Loucy (cell line): ENCODE measurements at regions not wholly inside any gene's neighbourhood (a gene's known extent, or its start where the extent isn't known, plus 50 kb on each side); places are given as distances from the start of the nearest gene placed in this dataset.
"Not testable (repeated sequence)": the region's sequence is repeated elsewhere in the genome, so short reads cannot be mapped to it uniquely, and the experiment has no call there.

Experiments
- EZH2phosphoT487 ChIP-seq: fragments of 200-600 bp; IDR thresholded peaks from 2 replicates; pipeline ENCODE4 v1.6.1; 2018; ENCODE audit warnings: antibody characterized with exemption, mild to moderate bottlenecking, moderate library complexity, borderline replicate concordance
- TF ChIP-seq, protein P1 (sequence below): fragments of 200-600 bp; sonication (generic); conservative IDR thresholded peaks from 2 replicates; pipeline ENCODE4 v1.5.1; 2014; ENCODE audit warnings: mild to moderate bottlenecking, antibody characterized with exemption, low read length

DNA sequence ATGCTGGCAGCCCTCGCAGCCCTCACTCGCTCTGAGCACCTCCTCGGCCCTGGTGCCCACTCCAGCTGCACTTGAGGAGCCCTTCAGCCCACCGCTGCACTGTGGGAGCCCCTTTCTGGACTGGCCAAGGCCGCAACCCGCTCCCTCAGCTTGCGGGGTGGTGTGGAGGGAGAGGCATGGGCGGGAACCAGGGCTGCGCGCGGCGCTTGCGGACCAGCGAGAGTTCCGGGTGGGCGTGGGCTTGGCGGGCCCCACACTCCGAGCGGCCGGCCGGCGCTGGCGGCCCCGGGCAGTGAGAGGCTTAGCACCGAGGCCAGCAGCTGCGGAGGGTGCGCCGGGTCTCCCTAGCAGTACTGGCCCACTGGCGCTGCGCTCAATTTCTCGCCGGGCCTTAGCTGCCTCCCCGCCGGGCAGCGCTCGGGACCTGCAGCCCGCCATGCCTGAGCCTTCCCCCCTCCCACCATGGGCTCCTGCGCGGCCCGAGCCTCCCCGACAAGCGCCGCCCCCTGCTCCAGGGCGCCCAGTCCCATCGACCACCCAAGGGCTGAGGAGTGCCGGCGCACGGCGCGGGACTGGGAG lies 283.7 kb upstream of the TMEM132C start:
- TF ChIP-seq, protein P1, sequence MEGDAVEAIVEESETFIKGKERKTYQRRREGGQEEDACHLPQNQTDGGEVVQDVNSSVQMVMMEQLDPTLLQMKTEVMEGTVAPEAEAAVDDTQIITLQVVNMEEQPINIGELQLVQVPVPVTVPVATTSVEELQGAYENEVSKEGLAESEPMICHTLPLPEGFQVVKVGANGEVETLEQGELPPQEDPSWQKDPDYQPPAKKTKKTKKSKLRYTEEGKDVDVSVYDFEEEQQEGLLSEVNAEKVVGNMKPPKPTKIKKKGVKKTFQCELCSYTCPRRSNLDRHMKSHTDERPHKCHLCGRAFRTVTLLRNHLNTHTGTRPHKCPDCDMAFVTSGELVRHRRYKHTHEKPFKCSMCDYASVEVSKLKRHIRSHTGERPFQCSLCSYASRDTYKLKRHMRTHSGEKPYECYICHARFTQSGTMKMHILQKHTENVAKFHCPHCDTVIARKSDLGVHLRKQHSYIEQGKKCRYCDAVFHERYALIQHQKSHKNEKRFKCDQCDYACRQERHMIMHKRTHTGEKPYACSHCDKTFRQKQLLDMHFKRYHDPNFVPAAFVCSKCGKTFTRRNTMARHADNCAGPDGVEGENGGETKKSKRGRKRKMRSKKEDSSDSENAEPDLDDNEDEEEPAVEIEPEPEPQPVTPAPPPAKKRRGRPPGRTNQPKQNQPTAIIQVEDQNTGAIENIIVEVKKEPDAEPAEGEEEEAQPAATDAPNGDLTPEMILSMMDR, result not testable (repeated sequence)
- not testable (repeated sequence) for TF ChIP-seq EZH2phosphoT487
